ENCODE measurements at regions not wholly inside any gene's neighbourhood (a gene's known extent, or its start where the extent isn't known, plus 50 kb on each side); places are given as distances from the start of the nearest gene placed in this dataset.
"Not testable (repeated sequence)": the region's sequence is repeated elsewhere in the genome, so short reads cannot be mapped to it uniquely, and the experiment has no call there.

GRCh38 chr1:232335741-232336293, 294.1 kb downstream of the SIPA1L2 start:
- H3K36me3 ChIP-seq = no peaks in the 10 kb centered on the region
- 70 to 78% methylated on average over 4 of the region's 4 CpGs for WGBS, 2 donors
- no peak for DNase-seq (ENCODE audit: low spot score in 2 of 2)
- H3K9me3 ChIP-seq = no peaks in the 10 kb centered on the region
- no peaks in the 10 kb centered on the region for H3K27me3 ChIP-seq
- H3K4me1 ChIP-seq = no peaks in the 10 kb centered on the region
- H3K27ac ChIP-seq = no peak overlapping the region
- no peak for TF ChIP-seq EP300 (IDR thresholded peaks at IDR 0.05)
- TF ChIP-seq POLR2A (IDR thresholded peaks at IDR 0.05) = no peak
- no peak for TF ChIP-seq CTCF (IDR thresholded peaks at IDR 0.05)
- no peak overlapping the region for H3K4me3 ChIP-seq

- no peak for TF ChIP-seq POLR2A (IDR thresholded peaks at IDR 0.05)
- TF ChIP-seq EP300 (IDR thresholded peaks at IDR 0.05) = no peak
- TF ChIP-seq CTCF (IDR thresholded peaks at IDR 0.05) = no peak
- H3K4me1 ChIP-seq = no peaks in the 10 kb centered on the region
- DNase-seq (ENCODE audit: low spot score in 2 of 2) = no peak
- H3K9me3 ChIP-seq = no peaks in the 10 kb centered on the region
- no peaks in the 10 kb centered on the region for H3K27me3 ChIP-seq
- H3K27ac ChIP-seq = no peak overlapping the region
- 97% methylated on average over 7 of the region's 7 CpGs for whole genome bisulfite sequencing, 2 donors
- no peaks in the 10 kb centered on the region for H3K36me3 ChIP-seq
- no peak overlapping the region for H3K4me3 ChIP-seq
These were observed 294.7 kb downstream of the SIPA1L2 start for GRCh38 chr1:232335261-232335660.

- no peaks in the 10 kb centered on the region for H3K9me3 ChIP-seq
- TF ChIP-seq CTCF (IDR thresholded peaks at IDR 0.05) = no peak
- no peak for TF ChIP-seq POLR2A (IDR thresholded peaks at IDR 0.05)
- no peak for TF ChIP-seq EP300 (IDR thresholded peaks at IDR 0.05)
- H3K4me1 ChIP-seq = no peaks in the 10 kb centered on the region
- H3K36me3 ChIP-seq = no peaks in the 10 kb centered on the region
- no peaks in the 10 kb centered on the region for H3K27me3 ChIP-seq
- DNase-seq (ENCODE audit: low spot score in 2 of 2) = no peak
- no peak overlapping the region for H3K4me3 ChIP-seq
- 87 to 89% methylated on average over 9 to 10 of the region's 10 CpGs for WGBS, 2 donors
- H3K27ac ChIP-seq = no peak overlapping the region
These were observed 295.1 kb downstream of the SIPA1L2 start for GRCh38 chr1:232334811-232335210.

- no peak overlapping the region for H3K4me3 ChIP-seq
- no peaks in the 10 kb centered on the region for H3K9me3 ChIP-seq
- WGBS, 2 donors = 60 to 93% methylated on average over 3 of the region's 3 CpGs
- no peaks in the 10 kb centered on the region for H3K27me3 ChIP-seq
- DNase-seq (ENCODE audit: low spot score in 2 of 2) = no peak
- TF ChIP-seq EP300 (IDR thresholded peaks at IDR 0.05) = no peak
- TF ChIP-seq CTCF (IDR thresholded peaks at IDR 0.05) = no peak
- TF ChIP-seq POLR2A (IDR thresholded peaks at IDR 0.05) = no peak
- no peak overlapping the region for H3K27ac ChIP-seq
- H3K36me3 ChIP-seq = no peaks in the 10 kb centered on the region
- H3K4me1 ChIP-seq = no peaks in the 10 kb centered on the region
These were observed 295.7 kb downstream of the SIPA1L2 start for GRCh38 chr1:232334246-232334645.

GRCh38 chr1:232333419-232333767, 296.5 kb downstream of the SIPA1L2 start:
- Histone ChIP-seq H3K4me1 (peaks cover 0 to 6% (median 0%) of the 10 kb centered on the region in 4 donors), H3K36me3 (no peaks in the 10 kb centered on the region), H3K4me3 (no peak overlapping the region), H3K27ac (no peak overlapping the region), H3K9me3 (no peaks in the 10 kb centered on the region), H3K27me3 (no peaks in the 10 kb centered on the region)
- 98% methylated on average over 5 of the region's 5 CpGs for WGBS, 2 donors
- TF ChIP-seq CTCF (IDR thresholded peaks at IDR 0.05) (no peak), EP300 (IDR thresholded peaks at IDR 0.05) (no peak), POLR2A (IDR thresholded peaks at IDR 0.05) (no peak)
- no peak for DNase-seq (ENCODE audit: low spot score in 2 of 2)

GRCh38 chr1:232332710-232333418, 297.1 kb downstream of the SIPA1L2 start:
- DNase-seq (ENCODE audit: low spot score in 2 of 2); H3K4me3 ChIP-seq; H3K36me3 ChIP-seq; H3K9me3 ChIP-seq; H3K4me1 ChIP-seq; H3K27me3 ChIP-seq; H3K27ac ChIP-seq: not testable (repeated sequence)
- 73 to 80% methylated on average over 9 of the region's 9 CpGs for WGBS, 2 donors
